Caco-2 (cell line): ENCODE measurements at regions not wholly inside any gene's neighbourhood (a gene's known extent, or its start where the extent isn't known, plus 50 kb on each side); places are given as distances from the start of the nearest gene placed in this dataset.

ENCODE experiments used
- BruUV-seq: library from RNA; stranded (reverse); fragments of 400-500 nt; replicated peaks from 2 replicates; lab custom pipeline; 2021; lab: Mats Ljungman, UMichigan
- CTCF ChIA-PET: fragments of 300-600 bp; sonication (Branson Sonifier 250); formaldehyde crosslinking; loops from one replicate; lab custom pipeline; 2022; ENCODE audit warnings: antibody characterized with exemption; lab: Charles Lee
- POLR2A ChIA-PET: fragments of 300-600 bp; sonication (Branson Sonifier 250); formaldehyde crosslinking; loops from one replicate; lab custom pipeline; 2022; ENCODE audit warnings: antibody characterized with exemption; lab: Charles Lee
- DNase-seq, 2 experiments: peaks; one replicate each; pipeline versions ENCODE4 v3.0.0 to v3.0.0-alpha.2; 2020 to 2022
- H3K27me3 ChIP-seq: replicated peaks from 2 replicates; pipeline ENCODE4 v1.6.0; 2011; ENCODE audit warnings: low read length; ENCODE audit not compliant: control insufficient read depth, insufficient read depth
- H3K36me3 ChIP-seq: 2 replicates; pipeline ENCODE4 v1.5.1; 2011; ENCODE audit warnings: low read length; ENCODE audit not compliant: control insufficient read depth, insufficient read depth
- H3K4me1 ChIP-seq: fragments of 250-450 bp; sonication (Bioruptor Pico); 2 replicates; pipeline ENCODE4 v1.5.1; 2020; ENCODE audit warnings: mild to moderate bottlenecking
- H3K4me3 ChIP-seq: 2 replicates; pipeline ENCODE4 v1.5.1; 2011; ENCODE audit warnings: low read depth, mild to moderate bottlenecking, control low read depth, low read length
- H3K9me3 ChIP-seq: fragments of 250-450 bp; sonication (Bioruptor Pico); 2 replicates; pipeline ENCODE4 v1.5.1; 2020; ENCODE audit warnings: mild to moderate bottlenecking, moderate library complexity
- H3K27ac Mint-ChIP-seq: one replicate; pipeline ENCODE4 v1.8.0; 2022; ENCODE audit warnings: mixed read lengths; ENCODE audit not compliant: unreplicated experiment
- H3K27me3 Mint-ChIP-seq: one replicate; pipeline ENCODE4 v1.8.0; 2022; ENCODE audit warnings: mixed read lengths; ENCODE audit not compliant: insufficient read depth, unreplicated experiment
- H3K36me3 Mint-ChIP-seq: one replicate; pipeline ENCODE4 v1.8.0; 2022; ENCODE audit warnings: mild to moderate bottlenecking, mixed read lengths; ENCODE audit not compliant: insufficient read depth, unreplicated experiment
- H3K4me1 Mint-ChIP-seq: one replicate; pipeline ENCODE4 v1.8.0; 2022; ENCODE audit warnings: low read depth, mixed read lengths; ENCODE audit not compliant: unreplicated experiment
- H3K4me3 Mint-ChIP-seq: one replicate; pipeline ENCODE4 v1.8.0; 2022; ENCODE audit warnings: mild to moderate bottlenecking, moderate library complexity, mixed read lengths; ENCODE audit not compliant: unreplicated experiment
- H3K9me3 Mint-ChIP-seq: one replicate; pipeline ENCODE4 v1.8.0; 2022; ENCODE audit warnings: mixed read lengths; ENCODE audit not compliant: unreplicated experiment
- intact Hi-C: fragments of 100-400 bp; cut with micrococcal nuclease; formaldehyde crosslinking; loops from one replicate; pipeline ENCODE4 v1.10.0; 2022; ENCODE audit not compliant: unreplicated experiment
- TF ChIP-seq, protein P1 (sequence below), 2 experiments: fragments of 200-600 bp in 1 of 2; IDR thresholded peaks; 1 replicate in 1 of 2; 2 replicates in 1 of 2; pipeline versions ENCODE4 v1.5.1 to v1.8.0; 2011 to 2022; ENCODE audit warnings: antibody characterized with exemption in 1 of 2, control low read depth in 1 of 2, inconsistent platforms in 1 of 2, low read depth in 1 of 2, low read length in 1 of 2, mild to moderate bottlenecking in 1 of 2, moderate library complexity in 1 of 2; ENCODE audit not compliant: insufficient read depth in 1 of 2, severe bottlenecking in 1 of 2, unreplicated experiment in 1 of 2

DNA sequence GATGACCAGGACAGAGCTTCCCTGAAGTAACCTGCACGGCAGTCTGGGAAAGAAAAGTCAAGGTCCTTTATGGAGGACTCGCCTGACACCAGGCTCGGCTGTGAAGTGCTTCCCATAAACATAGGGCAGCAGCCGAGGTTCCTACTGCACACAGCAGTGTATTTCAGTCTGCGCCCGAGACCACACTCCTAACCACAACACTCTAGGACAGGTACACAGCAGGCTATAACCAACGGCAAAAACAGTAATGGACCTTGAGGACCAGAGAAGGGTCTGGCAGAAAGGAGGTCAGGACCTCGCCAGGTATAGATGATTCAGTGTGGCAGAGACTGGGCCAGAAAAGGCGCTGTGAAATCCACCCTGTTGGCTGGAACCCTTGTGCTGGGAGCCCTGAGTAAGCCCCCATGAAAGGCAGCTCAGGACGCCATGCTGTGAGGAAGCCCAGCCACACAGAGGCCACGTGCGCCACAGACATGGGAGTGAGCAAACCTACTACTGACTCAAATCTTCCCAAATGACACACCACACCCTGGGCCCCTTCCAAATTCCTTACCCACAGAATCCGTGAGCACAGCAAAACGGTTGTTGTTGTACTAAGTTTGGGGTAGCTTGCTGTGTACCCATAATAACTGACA, 129.6 kb upstream of the CST7 start:
- H3K27me3 ChIP-seq, result no peaks in the 10 kb centered on the region; the same call in none of the 2 replicates
- no peak overlapping the region for H3K27ac Mint-ChIP-seq

DNA sequence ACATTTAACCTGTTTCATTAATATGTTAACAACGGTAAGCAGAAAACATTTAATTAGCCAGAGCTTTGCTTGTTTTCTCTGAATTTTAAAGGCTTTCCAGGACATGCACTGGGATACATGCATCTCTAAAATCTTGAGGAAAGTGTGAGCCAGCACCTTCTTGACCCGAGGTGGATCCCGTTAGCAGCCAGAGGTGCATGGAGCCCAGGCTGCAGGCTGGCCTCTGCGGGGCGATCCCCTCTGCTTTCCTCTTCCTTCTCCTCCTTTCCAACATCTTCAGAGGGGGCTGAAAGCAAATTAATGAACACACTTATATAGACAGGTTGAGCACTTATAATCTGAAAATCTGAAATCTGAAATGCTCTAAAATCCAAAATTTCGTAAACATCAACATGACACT, 128.7 kb upstream of the CST7 start:
- H3K27ac Mint-ChIP-seq, result no peak overlapping the region
- H3K4me1 Mint-ChIP-seq, result no peaks in the 10 kb centered on the region
- H3K36me3 Mint-ChIP-seq, result no peaks in the 10 kb centered on the region
- no TSS peak for BruUV-seq
- intact Hi-C loops, result no loop called here
- Histone ChIP-seq H3K27me3 (no peaks in the 10 kb centered on the region; the same call in none of the 2 replicates), H3K36me3 (no peaks in the 10 kb centered on the region), H3K4me1 (no peaks in the 10 kb centered on the region), H3K4me3 (no peak overlapping the region), H3K9me3 (no peaks in the 10 kb centered on the region)
- POLR2A ChIA-PET, result no interaction called here
- no peak for DNase-seq
- H3K4me3 Mint-ChIP-seq, result no peak overlapping the region
- TF ChIP-seq, protein P1, sequence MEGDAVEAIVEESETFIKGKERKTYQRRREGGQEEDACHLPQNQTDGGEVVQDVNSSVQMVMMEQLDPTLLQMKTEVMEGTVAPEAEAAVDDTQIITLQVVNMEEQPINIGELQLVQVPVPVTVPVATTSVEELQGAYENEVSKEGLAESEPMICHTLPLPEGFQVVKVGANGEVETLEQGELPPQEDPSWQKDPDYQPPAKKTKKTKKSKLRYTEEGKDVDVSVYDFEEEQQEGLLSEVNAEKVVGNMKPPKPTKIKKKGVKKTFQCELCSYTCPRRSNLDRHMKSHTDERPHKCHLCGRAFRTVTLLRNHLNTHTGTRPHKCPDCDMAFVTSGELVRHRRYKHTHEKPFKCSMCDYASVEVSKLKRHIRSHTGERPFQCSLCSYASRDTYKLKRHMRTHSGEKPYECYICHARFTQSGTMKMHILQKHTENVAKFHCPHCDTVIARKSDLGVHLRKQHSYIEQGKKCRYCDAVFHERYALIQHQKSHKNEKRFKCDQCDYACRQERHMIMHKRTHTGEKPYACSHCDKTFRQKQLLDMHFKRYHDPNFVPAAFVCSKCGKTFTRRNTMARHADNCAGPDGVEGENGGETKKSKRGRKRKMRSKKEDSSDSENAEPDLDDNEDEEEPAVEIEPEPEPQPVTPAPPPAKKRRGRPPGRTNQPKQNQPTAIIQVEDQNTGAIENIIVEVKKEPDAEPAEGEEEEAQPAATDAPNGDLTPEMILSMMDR (IDR thresholded peaks at IDR 0.05; ENCODE audit: insufficient read depth in 1 of 2, low read depth in 1 of 2, low read length in 1 of 2, severe bottlenecking in 1 of 2, unreplicated experiment in 1 of 2), result no peak
- H3K9me3 Mint-ChIP-seq, result no peaks in the 10 kb centered on the region
- H3K27me3 Mint-ChIP-seq, result peaks cover 20% of the 10 kb centered on the region
- CTCF ChIA-PET, result no interaction called here

More for the DNA sequence above, 129.6 kb upstream of the CST7 start:
- ChIA-PET POLR2A (no interaction called here), CTCF (no interaction called here)
- H3K4me3 ChIP-seq, result no peak overlapping the region
- no peaks in the 10 kb centered on the region for H3K36me3 Mint-ChIP-seq
- TF ChIP-seq, protein P1 (IDR thresholded peaks at IDR 0.05; ENCODE audit: insufficient read depth in 1 of 2, low read depth in 1 of 2, low read length in 1 of 2, severe bottlenecking in 1 of 2, unreplicated experiment in 1 of 2), result no peak
- H3K9me3 ChIP-seq, result no peaks in the 10 kb centered on the region
- H3K4me3 Mint-ChIP-seq, result no peak overlapping the region
- H3K9me3 Mint-ChIP-seq, result no peaks in the 10 kb centered on the region
- H3K4me1 Mint-ChIP-seq, result no peaks in the 10 kb centered on the region
- H3K4me1 ChIP-seq, result no peaks in the 10 kb centered on the region
- H3K27me3 Mint-ChIP-seq, result peaks cover 24% of the 10 kb centered on the region
- no peaks in the 10 kb centered on the region for H3K36me3 ChIP-seq
- no TSS peak for BruUV-seq
- intact Hi-C loops, result no loop called here
- no peak for DNase-seq

DNA sequence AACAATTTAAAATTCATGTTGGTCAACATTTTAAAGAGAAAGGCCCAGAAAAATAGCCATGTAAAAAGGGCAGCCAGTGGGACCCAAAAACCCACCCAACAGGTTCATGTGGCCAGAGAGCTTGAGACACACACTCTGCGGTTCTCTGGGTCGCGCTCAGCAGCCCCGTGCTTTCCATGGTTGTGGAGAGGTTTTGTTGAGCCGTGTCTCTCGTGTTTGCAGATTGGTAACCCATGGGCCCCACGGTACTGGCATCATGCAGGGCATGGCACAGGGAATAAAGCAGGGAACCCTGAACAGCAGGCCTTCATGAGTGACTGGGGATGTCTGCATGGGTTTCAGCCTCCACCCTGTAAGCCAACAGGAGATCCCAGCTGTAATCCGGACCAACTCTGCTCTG, 127.7 kb upstream of the CST7 start:
- Mint-ChIP-seq H3K4me1 (no peaks in the 10 kb centered on the region), H3K27ac (no peak overlapping the region), H3K4me3 (no peak overlapping the region), H3K9me3 (no peaks in the 10 kb centered on the region), H3K36me3 (no peaks in the 10 kb centered on the region), H3K27me3 (peaks cover 20% of the 10 kb centered on the region)
- intact Hi-C loops, result no loop called here
- H3K9me3 ChIP-seq, result no peaks in the 10 kb centered on the region
- H3K4me1 ChIP-seq, result no peaks in the 10 kb centered on the region
- POLR2A ChIA-PET, result no interaction called here
- no peak for DNase-seq
- H3K36me3 ChIP-seq, result no peaks in the 10 kb centered on the region
- TF ChIP-seq, protein P1 (IDR thresholded peaks at IDR 0.05; ENCODE audit: insufficient read depth in 1 of 2, low read depth in 1 of 2, low read length in 1 of 2, severe bottlenecking in 1 of 2, unreplicated experiment in 1 of 2), result no peak
- H3K4me3 ChIP-seq, result no peak overlapping the region
- no peaks in the 10 kb centered on the region; the same call in none of the 2 replicates for H3K27me3 ChIP-seq
- CTCF ChIA-PET, result no interaction called here
- no TSS peak for BruUV-seq
